ENCODE measurements at regions not wholly inside any gene's neighbourhood (a gene's known extent, or its start where the extent isn't known, plus 50 kb on each side); places are given as distances from the start of the nearest gene placed in this dataset.
"Not testable (repeated sequence)": the region's sequence is repeated elsewhere in the genome, so short reads cannot be mapped to it uniquely, and the experiment has no call there.

GRCh38 chr1:8226747-8227146 is 91.2 kb upstream of the SLC45A1 start:
- BruUV-seq (replicated peaks): no TSS peak
- peaks cover 0 to 6% of the 10 kb centered on the region in 2 experiments; a peak in 1 of 4 replicates for H3K79me1 ChIP-seq (ENCODE audit: low read depth in 1 of 2, low read length in 2 of 2)
- TF ChIP-seq BHLHE40 (IDR thresholded peaks at IDR 0.05; ENCODE audit: low read depth, low read length) (no peak), NFE2L2 (IDR thresholded peaks at IDR 0.05; ENCODE audit: low read depth, low read length) (no peak), CHD1 (IDR thresholded peaks at IDR 0.05; ENCODE audit: low read depth, low read length) (no peak), POLR2A (IDR thresholded peaks at IDR 0.05; ENCODE audit: low read depth, low read length) (no peak)
- H3K56ac ChIP-seq (ENCODE audit: extremely low read depth, insufficient read depth, low read length): no peak overlapping the region
- peak overlapping the region; percentile 39; the same call in 1 of the 2 replicates for H4K5ac ChIP-seq (ENCODE audit: low read depth, low read length)
- no peak overlapping the region for H3K4me2 ChIP-seq (ENCODE audit: low read depth, low read length)
- POLR2A ChIA-PET (ENCODE audit: unreplicated experiment): no interaction called here
- no peaks in the 10 kb centered on the region for H3K27me3 ChIP-seq (ENCODE audit: control insufficient read depth, insufficient read depth, low read length)
- H3K4me1 ChIP-seq (ENCODE audit: control insufficient read depth, insufficient read depth, low read length): peaks cover 17% of the 10 kb centered on the region
- no peak overlapping the region for H3K9ac ChIP-seq (ENCODE audit: low read depth, low read length)
- H2BK120ac ChIP-seq (ENCODE audit: low read depth, low read length): peak overlapping the region; percentile 13; the same call in 1 of the 2 replicates
- peak overlapping the region in 1 of 2 experiments; percentile 40; a peak in 2 of 4 replicates for H4K8ac ChIP-seq (ENCODE audit: low read depth in 2 of 2, low read length in 2 of 2)
- H2BK15ac ChIP-seq (ENCODE audit: low read depth, low read length): peak overlapping the region; percentile 91; the same call in 2 of the 3 replicates
- ATAC-seq (ENCODE audit: low read depth) (no peak), DNase-seq (no peak)
- H3K27ac ChIP-seq (ENCODE audit: insufficient read depth, low read length): no peak overlapping the region
- intact Hi-C loops (cut with micrococcal nuclease) (no loop called here), dilution Hi-C loops (cut with HindIII; ENCODE audit: low sequenced_read_pairs, unreplicated experiment) (no loop called here), in situ Hi-C loops (cut with MboI; ENCODE audit: low sequenced_read_pairs) (no loop called here)
- H4K20me1 ChIP-seq (ENCODE audit: insufficient read depth, low read length): no peaks in the 10 kb centered on the region
- CTCF ChIA-PET: interaction anchor here (0.7 kb wide), 1 partner anchor 55 kb away, joined by 3 read pairs; no protein-coding TSS in a partner anchor
- H3K36me3 ChIP-seq (ENCODE audit: control insufficient read depth, insufficient read depth, low read length): no peaks in the 10 kb centered on the region
- peak overlapping the region; percentile 65 for H2AK9ac ChIP-seq (replicated peaks; ENCODE audit: low read depth, low read length, poor library complexity)
- H3K9me3 ChIP-seq (ENCODE audit: control insufficient read depth, insufficient read depth, low read length): no peaks in the 10 kb centered on the region
- 87% methylated on average over 3 of the region's 5 CpGs; no CpG with 5 or more reads in 1 of the 2 experiments for WGBS, 2 experiments (ENCODE audit: extremely low coverage in 2 of 2, insufficient read length in 1 of 2)
- H2BK5ac ChIP-seq (ENCODE audit: low read depth, low read length, poor library complexity, severe bottlenecking): peak overlapping the region; percentile 38
- peaks cover 9% of the 10 kb centered on the region for H3K9me1 ChIP-seq (ENCODE audit: insufficient read depth, low read length)
- peak overlapping the region; percentile 21 for H2AFZ ChIP-seq (replicated peaks; ENCODE audit: low read length, poor library complexity)
- no peak overlapping the region for H3K4me3 ChIP-seq (ENCODE audit: insufficient read depth, low read depth, low read length)
- no peak overlapping the region; the same call in 1 of the 2 replicates for H3K23ac ChIP-seq (ENCODE audit: low read depth, low read length)
- H2BK20ac ChIP-seq (ENCODE audit: low read depth, low read length): peak overlapping the region; percentile 66
- peak overlapping the region; percentile 14 for H3K4ac ChIP-seq (ENCODE audit: low read depth, low read length)
- H3K18ac ChIP-seq (ENCODE audit: low read depth, low read length): peak overlapping the region; percentile 60
- peak overlapping the region; percentile 20 for H4K91ac ChIP-seq (ENCODE audit: insufficient read depth, low read depth, low read length)
- H2AK5ac ChIP-seq (ENCODE audit: low read depth, low read length): peak overlapping the region; percentile 88
- no peak overlapping the region for H3K14ac ChIP-seq (replicated peaks; ENCODE audit: low read depth, low read length)

- H3K9ac ChIP-seq (ENCODE audit: low read depth, low read length); DNase-seq; BruUV-seq (replicated peaks); H3K4ac ChIP-seq (ENCODE audit: low read depth, low read length); intact Hi-C loops (cut with micrococcal nuclease); in situ Hi-C loops (cut with MboI; ENCODE audit: low sequenced_read_pairs); H3K79me1 ChIP-seq (ENCODE audit: low read depth in 1 of 2, low read length in 2 of 2); H3K9me3 ChIP-seq (ENCODE audit: control insufficient read depth, insufficient read depth, low read length); H4K8ac ChIP-seq (ENCODE audit: low read depth in 2 of 2, low read length in 2 of 2); H2BK5ac ChIP-seq (ENCODE audit: low read depth, low read length, poor library complexity, severe bottlenecking); H2AK9ac ChIP-seq (replicated peaks; ENCODE audit: low read depth, low read length, poor library complexity); H2BK120ac ChIP-seq (ENCODE audit: low read depth, low read length); POLR2A ChIA-PET (ENCODE audit: unreplicated experiment); H3K23ac ChIP-seq (ENCODE audit: low read depth, low read length); H3K14ac ChIP-seq (replicated peaks; ENCODE audit: low read depth, low read length); dilution Hi-C loops (cut with HindIII; ENCODE audit: low sequenced_read_pairs, unreplicated experiment); H3K4me2 ChIP-seq (ENCODE audit: low read depth, low read length); ATAC-seq (ENCODE audit: low read depth); H3K4me3 ChIP-seq (ENCODE audit: insufficient read depth, low read depth, low read length); H3K27ac ChIP-seq (ENCODE audit: insufficient read depth, low read length); H4K91ac ChIP-seq (ENCODE audit: insufficient read depth, low read depth, low read length); H3K18ac ChIP-seq (ENCODE audit: low read depth, low read length); H2AFZ ChIP-seq (replicated peaks; ENCODE audit: low read length, poor library complexity); H4K5ac ChIP-seq (ENCODE audit: low read depth, low read length); H3K27me3 ChIP-seq (ENCODE audit: control insufficient read depth, insufficient read depth, low read length); H4K20me1 ChIP-seq (ENCODE audit: insufficient read depth, low read length); H3K56ac ChIP-seq (ENCODE audit: extremely low read depth, insufficient read depth, low read length); H2BK20ac ChIP-seq (ENCODE audit: low read depth, low read length); H3K36me3 ChIP-seq (ENCODE audit: control insufficient read depth, insufficient read depth, low read length); H3K9me1 ChIP-seq (ENCODE audit: insufficient read depth, low read length): not testable (repeated sequence)
- peaks cover 16% of the 10 kb centered on the region for H3K4me1 ChIP-seq (ENCODE audit: control insufficient read depth, insufficient read depth, low read length)
- CTCF ChIA-PET: interaction anchor here (0.7 kb wide), 1 partner anchor 54 kb away, joined by 3 read pairs; no protein-coding TSS in a partner anchor
- peak overlapping the region; percentile 88; the same call in 1 of the 2 replicates for H2AK5ac ChIP-seq (ENCODE audit: low read depth, low read length)
- WGBS, 2 experiments (ENCODE audit: extremely low coverage in 2 of 2, insufficient read length in 1 of 2): no CpG with 5 or more reads among the region's 5 CpGs
- peak overlapping the region; percentile 91; the same call in 2 of the 3 replicates for H2BK15ac ChIP-seq (ENCODE audit: low read depth, low read length)
These were observed 91.9 kb upstream of the SLC45A1 start for GRCh38 chr1:8226024-8226423.
